IMR-90 (cell line): ENCODE measurements at regions not wholly inside any gene's neighbourhood (a gene's known extent, or its start where the extent isn't known, plus 50 kb on each side); places are given as distances from the start of the nearest gene placed in this dataset.

Source experiments
- ATAC-seq: fragments of 200-7000 bp; cut with Tn5 transposase; 2 replicates; pipeline ENCODE4 v1.9.1; 2020; ENCODE audit warnings: low read depth, mild to moderate bottlenecking, moderate library complexity
- BruUV-seq: library from RNA; stranded (reverse); fragments of 400-500 nt; replicated peaks from 2 replicates; lab custom pipeline; 2021; lab: Mats Ljungman, UMichigan
- CTCF ChIA-PET: fragments of 300-600 bp; formaldehyde crosslinking; extraction: SDS; loops from one replicate; lab custom pipeline; 2021; ENCODE audit warnings: antibody characterized with exemption; lab: Yijun Ruan, JAX
- POLR2A ChIA-PET: fragments of 300-600 bp; sonication (Branson Sonifier 250); formaldehyde crosslinking; loops from one replicate; lab custom pipeline; 2022; ENCODE audit warnings: antibody characterized with exemption; ENCODE audit not compliant: unreplicated experiment; lab: Charles Lee
- DNase-seq: peaks from one replicate; pipeline ENCODE4 v3.0.0; 2013
- H2AFZ ChIP-seq: replicated peaks from 2 replicates; pipeline ENCODE3; 2013; ENCODE audit warnings: low read length, mild to moderate bottlenecking; ENCODE audit not compliant: poor library complexity
- H2AK5ac ChIP-seq: 2 replicates; pipeline ENCODE4 v1.6.1; 2013; ENCODE audit warnings: low read depth, low read length, inconsistent platforms
- H2AK9ac ChIP-seq: replicated peaks from 2 replicates; pipeline ENCODE3; 2013; ENCODE audit warnings: mild to moderate bottlenecking, low read depth, low read length, moderate library complexity; ENCODE audit not compliant: poor library complexity
- H2BK120ac ChIP-seq: 2 replicates; pipeline ENCODE4 v1.6.1; 2013; ENCODE audit warnings: low read depth, low read length, inconsistent platforms
- H2BK15ac ChIP-seq: 3 replicates; pipeline ENCODE4 v1.6.1; 2013; ENCODE audit warnings: low read depth, low read length, inconsistent platforms
- H2BK20ac ChIP-seq: 2 replicates; pipeline ENCODE4 v1.6.1; 2013; ENCODE audit warnings: low read depth, mild to moderate bottlenecking, inconsistent platforms, low read length, moderate library complexity
- H2BK5ac ChIP-seq: 2 replicates; pipeline ENCODE4 v1.6.1; 2013; ENCODE audit warnings: mild to moderate bottlenecking, low read depth, low read length, inconsistent platforms; ENCODE audit not compliant: poor library complexity, severe bottlenecking
- H3K14ac ChIP-seq: replicated peaks from 2 replicates; pipeline ENCODE4 v1.6.1; 2013; ENCODE audit warnings: low read depth, low read length, inconsistent platforms
- H3K18ac ChIP-seq: 2 replicates; pipeline ENCODE4 v1.6.1; 2013; ENCODE audit warnings: low read depth, low read length, control low read depth
- H3K23ac ChIP-seq: 2 replicates; pipeline ENCODE4 v1.6.1; 2013; ENCODE audit warnings: low read depth, low read length, inconsistent platforms
- H3K27ac ChIP-seq: 2 replicates; pipeline ENCODE4 v1.5.1; 2013; ENCODE audit warnings: mild to moderate bottlenecking, control low read depth, low read length; ENCODE audit not compliant: insufficient read depth
- H3K27me3 ChIP-seq: 2 replicates; pipeline ENCODE4 v1.6.1; 2013; ENCODE audit warnings: low read length; ENCODE audit not compliant: control insufficient read depth, insufficient read depth
- H3K36me3 ChIP-seq: 2 replicates; pipeline ENCODE4 v1.6.1; 2013; ENCODE audit warnings: low read length, mixed read lengths; ENCODE audit not compliant: control insufficient read depth, insufficient read depth
- H3K4ac ChIP-seq: 2 replicates; pipeline ENCODE4 v1.6.1; 2013; ENCODE audit warnings: low read depth, low read length, inconsistent platforms
- H3K4me1 ChIP-seq: 2 replicates; pipeline ENCODE4 v1.6.1; 2013; ENCODE audit warnings: low read length, mixed read lengths; ENCODE audit not compliant: control insufficient read depth, insufficient read depth
- H3K4me2 ChIP-seq: 2 replicates; pipeline ENCODE4 v1.6.1; 2013; ENCODE audit warnings: low read depth, mild to moderate bottlenecking, control low read depth, low read length, moderate library complexity
- H3K4me3 ChIP-seq: 2 replicates; pipeline ENCODE4 v1.5.1; 2013; ENCODE audit warnings: low read depth, mild to moderate bottlenecking, control low read depth, low read length, moderate library complexity; ENCODE audit not compliant: insufficient read depth
- H3K56ac ChIP-seq: 2 replicates; pipeline ENCODE4 v1.6.1; 2013; ENCODE audit warnings: low read length, inconsistent platforms; ENCODE audit not compliant: insufficient read depth; ENCODE audit errors: extremely low read depth
- H3K79me1 ChIP-seq, 2 experiments: 2 replicates each; pipeline ENCODE4 v1.6.1; 2013; ENCODE audit warnings: low read length in 2 of 2, inconsistent platforms in 1 of 2, low read depth in 1 of 2
- H3K9ac ChIP-seq: 2 replicates; pipeline ENCODE4 v1.6.1; 2013; ENCODE audit warnings: low read depth, low read length, control low read depth
- H3K9me1 ChIP-seq: 2 replicates; pipeline ENCODE4 v1.6.1; 2013; ENCODE audit warnings: low read length, inconsistent platforms; ENCODE audit not compliant: insufficient read depth
- H3K9me3 ChIP-seq: 2 replicates; pipeline ENCODE4 v1.6.1; 2013; ENCODE audit warnings: low read length; ENCODE audit not compliant: control insufficient read depth, insufficient read depth
- H4K20me1 ChIP-seq: 2 replicates; pipeline ENCODE4 v1.6.1; 2013; ENCODE audit warnings: low read length, inconsistent platforms; ENCODE audit not compliant: insufficient read depth
- H4K5ac ChIP-seq: 2 replicates; pipeline ENCODE4 v1.6.1; 2013; ENCODE audit warnings: mild to moderate bottlenecking, low read depth, low read length, control low read depth
- H4K8ac ChIP-seq, 2 experiments: 2 replicates each; pipeline ENCODE4 v1.6.1; 2013; ENCODE audit warnings: low read depth in 2 of 2, low read length in 2 of 2, control low read depth in 1 of 2, inconsistent platforms in 1 of 2
- H4K91ac ChIP-seq: 2 replicates; pipeline ENCODE4 v1.6.1; 2013; ENCODE audit warnings: low read depth, low read length, inconsistent platforms; ENCODE audit not compliant: insufficient read depth
- BHLHE40 ChIP-seq: fragments of 150-350 bp; IDR thresholded peaks from 2 replicates; pipeline ENCODE4 v1.6.1; 2016; ENCODE audit warnings: mild to moderate bottlenecking, low read depth, low read length
- CEBPB ChIP-seq: IDR thresholded peaks from 2 replicates; pipeline ENCODE4 v1.6.1; 2012; ENCODE audit warnings: low read depth, low read length, improper control_type of control experiment
- FOS ChIP-seq: fragments of 150-350 bp; IDR thresholded peaks from 2 replicates; pipeline ENCODE4 v1.6.1; 2016; ENCODE audit warnings: low read depth, low read length
- MAFK ChIP-seq: IDR thresholded peaks from 2 replicates; pipeline ENCODE4 v1.6.1; 2012; ENCODE audit warnings: low read depth, low read length, improper control_type of control experiment
- MXI1 ChIP-seq: IDR thresholded peaks from 2 replicates; pipeline ENCODE4 v1.6.1; 2012; ENCODE audit warnings: low read depth, mild to moderate bottlenecking, low read length, moderate library complexity, borderline replicate concordance
- NFE2L2 ChIP-seq: fragments of 150-350 bp; IDR thresholded peaks from 2 replicates; pipeline ENCODE4 v1.6.1; 2016; ENCODE audit warnings: low read depth, mild to moderate bottlenecking, low read length
- POLR2A ChIP-seq: IDR thresholded peaks from 2 replicates; pipeline ENCODE4 v1.6.1; 2012; ENCODE audit warnings: mild to moderate bottlenecking, low read depth, low read length
- RAD21 ChIP-seq: IDR thresholded peaks from 2 replicates; pipeline ENCODE4 v1.6.1; 2012; ENCODE audit warnings: low read length, improper control_type of control experiment
- RCOR1 ChIP-seq: IDR thresholded peaks from 2 replicates; pipeline ENCODE4 v1.6.1; 2012; ENCODE audit warnings: mild to moderate bottlenecking, low read length, improper control_type of control experiment; ENCODE audit not compliant: insufficient replicate concordance
- RFX5 ChIP-seq: IDR thresholded peaks from 2 replicates; pipeline ENCODE4 v1.8.0; 2012; ENCODE audit warnings: low read depth, mild to moderate bottlenecking, low read length, moderate library complexity
- SMC3 ChIP-seq: fragments of 150-350 bp; IDR thresholded peaks from 2 replicates; pipeline ENCODE4 v1.6.1; 2016; ENCODE audit warnings: low read depth, mild to moderate bottlenecking, antibody characterized with exemption, low read length, moderate library complexity
- USF2 ChIP-seq: fragments of 150-350 bp; IDR thresholded peaks from 2 replicates; pipeline ENCODE4 v1.6.1; 2017; ENCODE audit warnings: mild to moderate bottlenecking, antibody characterized with exemption, low read length, low read depth
- WGBS, 2 experiments: methylation state at CpG; one replicate each; pipeline versions ENCODE4 v1.1.5 to v1.1.7; 2013; ENCODE audit warnings: missing lambda C conversion rate in 2 of 2; ENCODE audit not compliant: insufficient read length in 1 of 2; ENCODE audit errors: extremely low coverage in 2 of 2; 5-methylcytosine and 5-hydroxymethylcytosine counted together
- dilution Hi-C: fragments of 300-500 bp; cut with HindIII; formaldehyde crosslinking; loops from one replicate; pipeline ENCODE4 v1.14.3; 2018; ENCODE audit warnings: low sequenced_read_pairs; ENCODE audit not compliant: unreplicated experiment
- in situ Hi-C: fragments of 300-500 bp; cut with MboI; formaldehyde crosslinking; loops from 3 replicates; pipeline ENCODE4 v1.14.3; 2019; ENCODE audit warnings: low sequenced_read_pairs, inconsistent platforms, mixed read lengths
- intact Hi-C: fragments of 100-400 bp; cut with micrococcal nuclease; formaldehyde crosslinking; loops from 2 replicates; pipeline ENCODE4 v1.10.0; 2022
- TF ChIP-seq, protein P1 (sequence below): fragments of 150-350 bp; IDR thresholded peaks from 2 replicates; pipeline ENCODE4 v1.6.1; 2016; ENCODE audit warnings: low read depth, mild to moderate bottlenecking, low read length, moderate library complexity, borderline replicate concordance

DNA sequence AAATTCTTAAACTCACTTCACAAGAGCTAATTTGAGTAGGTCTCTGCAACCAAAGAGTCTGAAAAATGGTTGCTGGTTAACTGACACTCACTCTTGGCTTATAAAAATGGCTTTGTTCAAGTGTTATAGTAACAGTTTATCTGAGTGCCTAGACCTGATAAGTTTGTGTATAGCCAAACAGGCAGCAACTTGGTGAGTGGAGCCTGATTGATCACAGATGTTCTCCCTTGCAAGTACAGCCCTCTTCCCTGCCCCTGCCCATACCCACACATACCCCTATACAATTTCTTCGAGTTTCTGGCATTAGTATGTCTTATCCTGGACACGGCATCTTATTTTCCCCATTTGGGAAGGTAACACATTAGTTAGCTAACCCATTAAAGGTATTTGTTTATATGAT lies 149.5 kb downstream of the SLC16A9 start:
- no peak overlapping the region for H2BK15ac ChIP-seq
- in situ Hi-C loops (loop anchor here (25.0 kb wide), 1 partner anchor 773 kb away; no protein-coding TSS in a partner anchor), intact Hi-C loops (no loop called here), dilution Hi-C loops (no loop called here)
- H3K79me1 ChIP-seq, result no peaks in the 10 kb centered on the region
- no peaks in the 10 kb centered on the region for H3K36me3 ChIP-seq
- no peak overlapping the region for H4K8ac ChIP-seq
- no peak overlapping the region for H2AK9ac ChIP-seq
- no TSS peak for BruUV-seq
- H4K91ac ChIP-seq, result no peak overlapping the region
- H2AK5ac ChIP-seq, result no peak overlapping the region
- no peaks in the 10 kb centered on the region for H4K20me1 ChIP-seq
- no peak overlapping the region for H2BK120ac ChIP-seq
- no CpG with 5 or more reads among the region's 2 CpGs for WGBS, 2 experiments
- H3K56ac ChIP-seq, result no peak overlapping the region
- no peak overlapping the region for H3K4me2 ChIP-seq
- H3K4ac ChIP-seq, result no peak overlapping the region
- H3K14ac ChIP-seq, result no peak overlapping the region
- no peaks in the 10 kb centered on the region for H3K9me3 ChIP-seq
- no peaks in the 10 kb centered on the region for H3K9me1 ChIP-seq
- H3K27ac ChIP-seq, result no peak overlapping the region
- CTCF ChIA-PET, result no interaction called here
- H3K27me3 ChIP-seq, result 0 out of 2 replicates have a peak, but pooled peaks cover 1% of the 10 kb centered on the region
- no peak overlapping the region for H2BK20ac ChIP-seq
- no peak overlapping the region for H3K18ac ChIP-seq
- no peak overlapping the region for H2BK5ac ChIP-seq
- TF ChIP-seq RFX5 (no peak), MXI1 (no peak), RCOR1 (no peak), RAD21 (no peak), SMC3 (no peak), NFE2L2 (no peak), FOS (no peak), BHLHE40 (no peak), POLR2A (no peak), CEBPB (no peak), MAFK (no peak), USF2 (no peak)
- TF ChIP-seq, protein P1, sequence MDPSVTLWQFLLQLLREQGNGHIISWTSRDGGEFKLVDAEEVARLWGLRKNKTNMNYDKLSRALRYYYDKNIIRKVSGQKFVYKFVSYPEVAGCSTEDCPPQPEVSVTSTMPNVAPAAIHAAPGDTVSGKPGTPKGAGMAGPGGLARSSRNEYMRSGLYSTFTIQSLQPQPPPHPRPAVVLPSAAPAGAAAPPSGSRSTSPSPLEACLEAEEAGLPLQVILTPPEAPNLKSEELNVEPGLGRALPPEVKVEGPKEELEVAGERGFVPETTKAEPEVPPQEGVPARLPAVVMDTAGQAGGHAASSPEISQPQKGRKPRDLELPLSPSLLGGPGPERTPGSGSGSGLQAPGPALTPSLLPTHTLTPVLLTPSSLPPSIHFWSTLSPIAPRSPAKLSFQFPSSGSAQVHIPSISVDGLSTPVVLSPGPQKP, result no peak
- H3K4me1 ChIP-seq, result peaks cover 3% of the 10 kb centered on the region; the same call in 1 of the 2 replicates
- no peak for ATAC-seq
- no peak overlapping the region for H4K5ac ChIP-seq
- H3K23ac ChIP-seq, result no peak overlapping the region
- no peak overlapping the region for H2AFZ ChIP-seq
- DNase-seq, result no peak
- H3K4me3 ChIP-seq, result no peak overlapping the region
- H3K9ac ChIP-seq, result no peak overlapping the region
- POLR2A ChIA-PET, result no interaction called here
